Activated CD8-positive, alpha-beta T cell treated with anti-CD3 and anti-CD28 coated beads, Interleukin-2, amount 10 ng/mL, durations not matched to agents 7 days and 5 days (primary cell): ENCODE measurements at regions not wholly inside any gene's neighbourhood (a gene's known extent, or its start where the extent isn't known, plus 50 kb on each side); places are given as distances from the start of the nearest gene placed in this dataset.

Source experiments
- ATAC-seq: fragments of 150-1000 bp; cut with Tn5 transposase; one replicate; pipeline ENCODE4 v1.10.0; 2021; ENCODE audit warnings: moderate library complexity
- CTCF ChIA-PET: fragments of 350-600 bp; sonication (Branson Sonifier 250); formaldehyde crosslinking; loops from one replicate; lab custom pipeline; 2021; ENCODE audit warnings: antibody characterized with exemption; lab: Charles Lee
- POLR2A ChIA-PET: fragments of 350-600 bp; sonication (Branson Sonifier 250); formaldehyde crosslinking; loops from one replicate; lab custom pipeline; 2021; ENCODE audit warnings: antibody characterized with exemption; lab: Charles Lee
- DNase-seq: peaks from one replicate; pipeline ENCODE4 v3.0.0-alpha.2; 2020
- H3K27ac Mint-ChIP-seq: one replicate; pipeline ENCODE4 v1.8.0; 2021; ENCODE audit warnings: mild to moderate bottlenecking, mixed read lengths
- H3K27me3 Mint-ChIP-seq: one replicate; pipeline ENCODE4 v1.8.0; 2021; ENCODE audit warnings: low read depth, mixed read lengths
- H3K36me3 Mint-ChIP-seq: one replicate; pipeline ENCODE4 v1.8.0; 2021; ENCODE audit warnings: low read depth, mixed read lengths
- H3K4me1 Mint-ChIP-seq: one replicate; pipeline ENCODE4 v1.8.0; 2021; ENCODE audit warnings: low read depth, mixed read lengths
- H3K4me3 Mint-ChIP-seq: one replicate; pipeline ENCODE4 v1.8.0; 2021; ENCODE audit warnings: mild to moderate bottlenecking, mixed read lengths
- H3K9me3 Mint-ChIP-seq: one replicate; pipeline ENCODE4 v1.8.0; 2022; ENCODE audit warnings: mixed read lengths; ENCODE audit not compliant: insufficient read depth

- ATAC-seq (no peak), DNase-seq (no peak)
- ChIA-PET CTCF (no interaction called here), POLR2A (no interaction called here)
- H3K36me3 Mint-ChIP-seq: no peaks in the 10 kb centered on the region
- no peaks in the 10 kb centered on the region for H3K27me3 Mint-ChIP-seq
- H3K27ac Mint-ChIP-seq: no peak overlapping the region
- peaks cover 4% of the 10 kb centered on the region for H3K9me3 Mint-ChIP-seq
- no peaks in the 10 kb centered on the region for H3K4me1 Mint-ChIP-seq
- H3K4me3 Mint-ChIP-seq: no peak overlapping the region
Measured at GRCh38 chr4:93957186-93957585, 128.6 kb downstream of the ATOH1 start.

GRCh38 chr4:93960450-93960849 lies 131.9 kb downstream of the ATOH1 start:
- ChIA-PET POLR2A (no interaction called here), CTCF (no interaction called here)
- Mint-ChIP-seq H3K9me3 (no peaks in the 10 kb centered on the region), H3K36me3 (no peaks in the 10 kb centered on the region), H3K27ac (no peak overlapping the region), H3K27me3 (no peaks in the 10 kb centered on the region), H3K4me3 (no peak overlapping the region), H3K4me1 (no peaks in the 10 kb centered on the region)
- ATAC-seq (no peak), DNase-seq (no peak)

- CTCF ChIA-PET: no interaction called here
- ATAC-seq (no peak), DNase-seq (no peak)
- no peak overlapping the region for H3K4me3 Mint-ChIP-seq
- H3K36me3 Mint-ChIP-seq: no peaks in the 10 kb centered on the region
- POLR2A ChIA-PET: no interaction called here
- H3K4me1 Mint-ChIP-seq: no peaks in the 10 kb centered on the region
- H3K27ac Mint-ChIP-seq: no peak overlapping the region
- no peaks in the 10 kb centered on the region for H3K27me3 Mint-ChIP-seq
- no peaks in the 10 kb centered on the region for H3K9me3 Mint-ChIP-seq
Measured at GRCh38 chr4:93960916-93961315, 132.4 kb downstream of the ATOH1 start.

- Mint-ChIP-seq H3K36me3 (no peaks in the 10 kb centered on the region), H3K4me3 (no peak overlapping the region), H3K27me3 (no peaks in the 10 kb centered on the region), H3K4me1 (no peaks in the 10 kb centered on the region), H3K9me3 (peaks cover 6% of the 10 kb centered on the region), H3K27ac (no peak overlapping the region)
- ATAC-seq (no peak), DNase-seq (no peak)
- ChIA-PET POLR2A (no interaction called here), CTCF (no interaction called here)
Measured at GRCh38 chr4:93981594-93981993, 153.0 kb downstream of the ATOH1 start.

- H3K27ac Mint-ChIP-seq: no peak overlapping the region
- no peaks in the 10 kb centered on the region for H3K27me3 Mint-ChIP-seq
- no peaks in the 10 kb centered on the region for H3K36me3 Mint-ChIP-seq
- peaks cover 6% of the 10 kb centered on the region for H3K9me3 Mint-ChIP-seq
- H3K4me1 Mint-ChIP-seq: no peaks in the 10 kb centered on the region
- ChIA-PET CTCF (no interaction called here), POLR2A (no interaction called here)
- DNase-seq (no peak), ATAC-seq (no peak)
- no peak overlapping the region for H3K4me3 Mint-ChIP-seq
Measured at GRCh38 chr4:93982255-93982654, 153.7 kb downstream of the ATOH1 start.

- H3K9me3 Mint-ChIP-seq: peaks cover 6% of the 10 kb centered on the region
- no peak for DNase-seq
- no peaks in the 10 kb centered on the region for H3K4me1 Mint-ChIP-seq
- no peaks in the 10 kb centered on the region for H3K27me3 Mint-ChIP-seq
- no peak for ATAC-seq
- H3K36me3 Mint-ChIP-seq: no peaks in the 10 kb centered on the region
- no peak overlapping the region for H3K27ac Mint-ChIP-seq
- ChIA-PET CTCF (no interaction called here), POLR2A (no interaction called here)
- H3K4me3 Mint-ChIP-seq: no peak overlapping the region
Measured at GRCh38 chr4:93983140-93983539, 154.6 kb downstream of the ATOH1 start.

- Mint-ChIP-seq H3K4me3 (no peak overlapping the region), H3K4me1 (no peaks in the 10 kb centered on the region), H3K9me3 (no peaks in the 10 kb centered on the region), H3K27ac (no peak overlapping the region), H3K36me3 (no peaks in the 10 kb centered on the region), H3K27me3 (no peaks in the 10 kb centered on the region)
- no peak for ATAC-seq
- no peak for DNase-seq
- ChIA-PET POLR2A (no interaction called here), CTCF (no interaction called here)
Measured at GRCh38 chr4:93994175-93994994, 165.8 kb downstream of the ATOH1 start.

GRCh38 chr4:93996895-93997294 lies 168.3 kb downstream of the ATOH1 start:
- ATAC-seq: no peak
- ChIA-PET CTCF (no interaction called here), POLR2A (no interaction called here)
- Mint-ChIP-seq H3K4me3 (no peak overlapping the region), H3K9me3 (no peaks in the 10 kb centered on the region), H3K27ac (no peak overlapping the region), H3K27me3 (no peaks in the 10 kb centered on the region), H3K36me3 (no peaks in the 10 kb centered on the region), H3K4me1 (no peaks in the 10 kb centered on the region)
- DNase-seq: no peak

- Mint-ChIP-seq H3K9me3 (no peaks in the 10 kb centered on the region), H3K36me3 (no peaks in the 10 kb centered on the region), H3K27ac (no peak overlapping the region), H3K4me3 (no peak overlapping the region), H3K4me1 (no peaks in the 10 kb centered on the region), H3K27me3 (no peaks in the 10 kb centered on the region)
- no peak for DNase-seq
- POLR2A ChIA-PET: no interaction called here
- ATAC-seq: no peak
- CTCF ChIA-PET: no interaction called here
Measured at GRCh38 chr4:94000559-94000958, 172.0 kb downstream of the ATOH1 start.

- H3K27me3 Mint-ChIP-seq: no peaks in the 10 kb centered on the region
- POLR2A ChIA-PET: no interaction called here
- H3K9me3 Mint-ChIP-seq: no peaks in the 10 kb centered on the region
Measured at GRCh38 chr4:94006932-94007331, 178.4 kb downstream of the ATOH1 start.

GRCh38 chr4:94011190-94011589 lies 182.6 kb downstream of the ATOH1 start:
- Mint-ChIP-seq H3K4me3 (no peak overlapping the region), H3K9me3 (no peaks in the 10 kb centered on the region), H3K4me1 (no peaks in the 10 kb centered on the region), H3K27me3 (no peaks in the 10 kb centered on the region), H3K27ac (no peak overlapping the region), H3K36me3 (no peaks in the 10 kb centered on the region)
- no peak for ATAC-seq
- no peak for DNase-seq
- ChIA-PET CTCF (no interaction called here), POLR2A (no interaction called here)

More at GRCh38 chr4:94006932-94007331, 178.4 kb downstream of the ATOH1 start:
- no peak for ATAC-seq
- Mint-ChIP-seq H3K27ac (no peak overlapping the region), H3K36me3 (no peaks in the 10 kb centered on the region), H3K4me3 (no peak overlapping the region), H3K4me1 (no peaks in the 10 kb centered on the region)
- no peak for DNase-seq
- CTCF ChIA-PET: interaction anchor here (0.5 kb wide), 1 partner anchor 146 kb away, joined by 3 read pairs; no protein-coding TSS in a partner anchor

GRCh38 chr4:94014484-94015136 lies 186.1 kb downstream of the ATOH1 start:
- no peak overlapping the region for H3K27ac Mint-ChIP-seq
- no peak for ATAC-seq
- H3K4me3 Mint-ChIP-seq: no peak overlapping the region
- H3K36me3 Mint-ChIP-seq: no peaks in the 10 kb centered on the region
- no peaks in the 10 kb centered on the region for H3K4me1 Mint-ChIP-seq
- POLR2A ChIA-PET: no interaction called here
- CTCF ChIA-PET: no interaction called here
- DNase-seq: no peak
- no peaks in the 10 kb centered on the region for H3K27me3 Mint-ChIP-seq
- H3K9me3 Mint-ChIP-seq: no peaks in the 10 kb centered on the region
